GM18861 (cell line): ENCODE measurements at regions not wholly inside any gene's neighbourhood (a gene's known extent, or its start where the extent isn't known, plus 50 kb on each side); places are given as distances from the start of the nearest gene placed in this dataset.
"Not testable (repeated sequence)": the region's sequence is repeated elsewhere in the genome, so short reads cannot be mapped to it uniquely, and the experiment has no call there.

Experiments
- ATAC-seq: cut with Tn5 transposase; IDR thresholded peaks from one replicate; pipeline ENCODE4 v1.9.1; 2021; ENCODE audit not compliant: unreplicated experiment

DNA sequence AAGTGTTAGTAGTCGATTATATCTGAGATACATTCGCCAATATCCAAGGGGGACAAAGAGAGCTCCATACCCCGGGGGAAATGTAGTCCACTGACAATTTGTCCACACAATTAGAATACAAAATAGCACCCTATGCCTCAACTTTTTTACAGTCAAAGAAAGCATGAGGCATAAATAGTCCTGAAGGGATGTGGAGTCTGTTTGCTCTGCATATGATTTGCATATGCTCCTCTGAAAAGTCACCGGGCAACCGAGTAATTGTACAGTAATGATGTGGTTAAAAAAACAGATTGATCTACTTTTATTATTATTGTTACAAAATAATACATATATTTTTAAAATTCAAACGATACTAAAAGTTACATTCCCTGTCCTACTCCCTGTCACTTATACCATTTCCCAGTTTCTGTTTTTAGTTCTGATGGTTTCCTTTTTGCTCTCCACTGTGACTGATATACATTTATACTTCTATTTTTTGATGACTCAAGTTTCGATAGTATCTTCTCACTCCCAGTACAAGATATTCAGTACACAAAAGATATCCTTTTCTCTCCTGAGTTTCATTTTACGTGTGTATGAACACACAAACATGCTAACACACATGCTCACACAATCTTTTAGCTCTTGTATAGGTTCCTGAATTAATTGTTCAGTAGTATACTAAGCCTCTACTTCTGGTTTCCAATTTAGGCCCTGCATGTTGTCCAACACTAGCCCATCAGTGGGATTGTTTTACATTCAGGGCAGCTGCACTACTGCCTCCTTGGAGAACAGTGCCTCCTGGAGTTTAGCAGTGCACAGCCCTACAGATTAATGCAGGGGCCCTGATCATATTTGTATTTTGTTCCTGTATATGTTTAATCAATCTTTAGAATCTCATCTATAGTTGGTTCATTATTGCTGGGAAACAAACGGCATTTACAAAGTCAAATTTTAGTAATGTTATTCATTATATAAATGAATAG, 130.9 kb downstream of the TES start:
- no peak for ATAC-seq

DNA sequence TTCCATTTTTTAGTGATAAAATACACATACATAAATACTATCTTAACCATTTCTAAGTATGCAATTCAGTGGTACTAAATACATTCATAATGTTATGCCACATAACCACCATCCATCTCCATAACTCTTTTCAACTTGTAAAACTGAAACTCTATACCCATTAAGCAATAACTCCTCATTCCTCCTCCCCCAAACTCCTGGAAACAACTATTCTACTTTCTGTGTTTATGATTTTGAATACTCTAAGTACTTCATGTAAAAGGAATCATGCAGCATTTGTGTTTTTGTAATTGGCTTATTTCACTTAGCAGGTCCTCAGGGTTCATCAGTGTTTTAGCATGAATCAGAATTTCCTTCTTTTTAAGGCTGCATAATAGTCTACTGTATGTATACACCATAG, 131.8 kb downstream of the TES start:
- no peak for ATAC-seq

DNA sequence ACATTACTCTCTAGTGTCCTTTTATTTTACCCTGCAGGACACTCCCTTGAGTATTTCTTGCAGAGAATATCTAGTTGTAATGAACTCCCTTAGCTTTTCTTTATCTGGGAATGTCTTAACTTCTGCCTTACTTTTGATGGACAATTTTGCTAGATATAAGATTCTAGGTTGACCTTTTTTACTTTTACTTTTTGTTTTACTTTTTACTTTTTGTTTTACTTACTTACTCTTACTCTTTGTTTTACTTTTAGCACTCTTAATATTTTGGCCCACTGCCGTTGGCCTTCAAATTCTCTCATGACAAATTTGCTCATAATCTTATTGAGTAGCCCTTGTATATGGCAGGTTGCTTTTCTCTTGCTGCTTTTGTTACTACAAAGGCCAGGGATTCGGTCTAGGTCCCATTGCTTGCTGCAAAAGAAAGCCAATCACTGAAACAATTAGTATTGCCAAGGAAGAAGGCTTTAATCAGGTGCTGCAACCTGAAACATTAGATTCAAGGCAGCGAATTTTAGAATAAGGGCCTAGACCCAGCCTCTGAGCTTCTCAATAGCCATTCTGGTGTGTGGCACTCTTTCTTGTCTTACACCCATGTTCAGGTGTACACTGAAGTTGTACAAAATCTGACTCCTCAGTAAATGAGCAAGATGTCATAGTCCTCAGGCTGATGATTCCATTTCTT, 137.0 kb downstream of the TES start:
- ATAC-seq, result no peak

DNA sequence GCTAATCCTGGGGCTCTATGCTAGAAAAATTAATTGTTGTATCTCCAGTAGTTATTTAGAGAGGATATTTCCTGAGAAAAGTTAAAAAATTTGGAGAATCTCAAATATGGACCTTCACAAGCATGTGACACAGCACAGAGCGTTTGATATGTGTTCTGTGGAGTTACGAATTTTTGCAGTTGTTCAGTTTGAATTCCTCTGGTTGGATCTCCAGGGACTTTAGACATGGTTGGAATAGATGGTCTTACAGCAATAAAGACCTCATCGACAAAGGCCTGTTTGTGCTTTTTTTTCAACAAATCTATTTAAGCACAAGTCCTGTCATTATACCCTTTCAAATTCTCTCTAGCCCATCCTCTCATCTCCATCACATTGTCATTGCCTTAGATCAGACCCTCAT, 138.0 kb downstream of the TES start:
- ATAC-seq, result no peak

DNA sequence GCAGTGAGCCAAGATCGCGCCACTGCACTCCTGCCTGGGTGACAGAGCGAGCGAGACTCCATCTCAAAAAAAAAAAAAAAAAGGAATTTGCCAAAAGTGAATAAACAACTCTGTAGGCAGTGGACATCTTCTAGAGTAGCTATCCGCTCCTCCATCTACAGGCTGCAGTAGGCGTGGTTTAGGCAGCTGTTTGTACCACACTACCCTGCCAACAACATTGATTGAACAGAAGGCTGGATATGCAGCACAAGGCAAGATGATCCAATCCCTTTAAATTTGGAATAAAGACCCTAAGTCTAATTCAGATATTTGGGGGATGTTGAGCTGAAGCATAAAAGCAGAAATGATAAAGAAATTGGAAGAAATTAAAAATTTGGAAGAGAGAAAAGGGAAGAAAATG, 141.6 kb downstream of the TES start:
- ATAC-seq, result no peak

DNA sequence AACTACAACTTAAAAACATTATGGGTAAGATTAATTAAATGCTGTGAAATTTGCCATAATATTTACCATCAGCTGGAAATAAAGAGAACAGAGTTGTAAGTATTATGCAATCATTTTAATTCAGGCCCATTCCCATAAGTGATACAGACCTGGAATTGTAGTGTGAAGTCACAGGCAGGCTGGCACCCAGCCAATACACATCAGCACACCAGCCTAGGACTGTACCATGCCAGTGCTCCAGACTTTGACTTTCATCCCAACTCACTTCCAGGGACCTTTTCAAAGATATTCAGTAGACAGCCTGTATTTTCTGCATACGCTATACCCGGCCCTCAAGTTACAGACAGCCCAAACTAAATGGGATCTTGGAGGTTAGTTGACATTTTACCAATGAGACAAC, 143.3 kb downstream of the TES start:
- no peak for ATAC-seq

DNA sequence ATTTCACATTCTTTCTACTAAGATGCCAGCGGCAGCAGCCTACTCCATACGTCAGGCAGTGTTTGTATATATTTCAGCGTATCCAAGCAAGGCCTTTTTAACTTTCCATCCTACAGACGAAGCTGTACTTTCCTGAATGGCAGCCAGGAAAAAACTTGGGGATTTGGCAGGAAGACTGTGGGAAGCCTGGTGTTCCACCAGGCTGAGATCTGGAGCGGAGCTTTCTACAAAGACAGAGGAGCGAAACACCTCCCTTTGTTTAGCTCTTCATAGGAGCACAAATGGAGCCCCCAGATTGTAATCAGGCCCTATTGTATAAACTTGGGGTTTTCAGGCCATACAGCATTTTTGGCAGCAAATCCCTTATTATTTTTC, 143.8 kb downstream of the TES start:
- no peak for ATAC-seq

DNA sequence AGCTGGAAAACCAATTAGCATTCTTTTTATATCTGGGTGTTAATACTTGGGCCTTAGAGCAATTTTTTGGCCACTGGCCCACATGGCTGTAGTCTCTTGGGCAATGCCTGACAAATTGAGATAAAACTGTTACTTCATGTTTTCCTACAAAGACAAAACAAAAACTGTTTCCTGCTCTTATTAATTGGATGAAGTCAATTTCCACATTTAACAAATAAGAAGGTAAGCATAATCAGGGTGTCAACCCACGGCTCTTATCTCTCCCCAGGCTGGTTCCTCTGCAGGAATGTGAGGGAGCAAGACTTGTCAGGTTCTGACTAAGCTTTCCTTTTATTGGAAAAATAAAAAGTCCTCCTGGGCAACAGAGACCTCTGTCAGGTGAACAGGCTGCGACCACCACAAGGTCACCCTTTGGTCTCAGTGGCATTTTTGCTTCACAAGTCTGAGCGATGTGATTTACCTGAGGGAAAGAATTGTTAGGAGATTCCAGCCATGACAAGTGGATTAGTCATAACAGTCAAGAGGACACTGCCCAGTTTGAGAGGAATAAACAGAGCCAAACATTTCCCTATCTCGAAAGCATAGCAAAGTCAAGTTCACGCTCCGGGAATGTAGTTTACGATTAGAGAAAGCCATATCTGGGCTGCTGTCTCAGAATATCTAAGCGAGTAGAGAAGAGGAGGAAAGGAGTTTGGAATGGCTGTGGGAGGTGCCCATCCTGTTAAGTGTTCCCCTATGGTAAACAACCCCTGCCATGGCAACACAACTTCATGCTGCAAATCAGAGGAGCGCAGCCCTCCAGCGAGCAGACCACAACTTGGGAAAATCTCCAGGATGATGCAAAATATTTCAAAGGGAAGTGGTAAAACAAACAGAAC, 144.4 kb downstream of the TES start:
- no peak for ATAC-seq

DNA sequence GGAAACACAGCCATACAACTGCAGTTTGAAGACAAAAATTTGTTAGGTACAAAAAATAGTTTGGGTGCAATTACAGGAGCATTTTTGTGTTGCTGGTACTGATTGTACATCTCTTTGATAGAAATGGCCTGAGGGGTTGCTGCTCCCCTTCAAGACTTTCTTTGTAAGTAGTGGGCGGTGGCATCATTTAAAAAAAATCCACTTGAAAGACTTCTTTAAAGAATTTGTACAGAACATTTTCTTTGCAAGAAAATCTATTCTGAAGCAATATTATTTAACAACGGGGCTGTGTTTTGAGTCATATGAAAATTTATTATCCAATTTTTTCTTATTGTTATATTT, 144.1 kb upstream of the CAV2 start:
- ATAC-seq, result no peak

DNA sequence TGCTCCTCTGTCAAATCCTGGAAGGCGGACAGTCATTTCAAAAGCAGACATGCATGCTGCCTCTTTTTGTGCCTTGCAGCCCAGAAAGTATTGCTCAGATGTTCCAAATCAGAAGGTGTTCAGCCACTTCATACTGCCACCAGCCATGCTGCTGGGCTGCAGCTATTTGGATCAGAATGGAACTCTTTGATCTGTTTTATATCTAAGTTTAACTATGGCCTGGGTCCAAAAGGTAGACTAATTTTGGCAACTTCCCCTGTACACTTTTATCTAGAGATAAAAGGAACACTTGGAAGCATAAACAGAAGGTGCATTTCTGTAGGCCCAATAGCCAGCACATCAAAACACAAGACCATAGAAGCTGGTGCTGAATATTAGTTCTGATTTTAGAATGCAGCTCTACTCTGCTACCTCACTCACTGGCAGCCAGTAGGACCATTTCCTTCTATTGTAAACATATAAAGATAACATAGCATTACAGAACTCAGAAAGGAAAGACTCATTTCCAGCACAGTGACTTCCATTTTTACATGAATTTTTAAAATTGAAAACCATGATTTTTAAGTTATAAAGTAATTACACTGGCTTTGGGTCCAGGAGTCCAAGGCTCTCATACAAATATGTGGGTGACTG, 143.1 kb upstream of the CAV2 start:
- no peak for ATAC-seq

DNA sequence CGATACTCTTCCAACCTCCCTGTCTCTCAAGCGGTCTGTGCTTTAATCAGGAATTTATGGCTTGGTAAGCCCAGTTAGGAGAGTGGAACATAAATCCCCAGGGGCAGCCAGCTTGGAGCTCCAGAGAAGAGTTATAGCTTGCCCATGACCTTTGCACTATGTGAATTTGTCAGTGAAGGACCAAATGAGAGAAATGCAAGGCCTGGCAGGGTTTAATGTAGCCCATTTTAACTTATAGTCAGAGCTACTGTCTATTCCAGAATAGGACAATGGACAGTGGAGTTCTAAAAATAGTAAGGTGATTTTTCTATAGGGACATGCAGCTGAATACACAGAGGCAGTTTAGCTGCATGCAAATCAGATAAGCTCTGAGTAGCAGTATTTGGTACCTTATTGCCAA, 142.6 kb upstream of the CAV2 start:
- ATAC-seq, result no peak

DNA sequence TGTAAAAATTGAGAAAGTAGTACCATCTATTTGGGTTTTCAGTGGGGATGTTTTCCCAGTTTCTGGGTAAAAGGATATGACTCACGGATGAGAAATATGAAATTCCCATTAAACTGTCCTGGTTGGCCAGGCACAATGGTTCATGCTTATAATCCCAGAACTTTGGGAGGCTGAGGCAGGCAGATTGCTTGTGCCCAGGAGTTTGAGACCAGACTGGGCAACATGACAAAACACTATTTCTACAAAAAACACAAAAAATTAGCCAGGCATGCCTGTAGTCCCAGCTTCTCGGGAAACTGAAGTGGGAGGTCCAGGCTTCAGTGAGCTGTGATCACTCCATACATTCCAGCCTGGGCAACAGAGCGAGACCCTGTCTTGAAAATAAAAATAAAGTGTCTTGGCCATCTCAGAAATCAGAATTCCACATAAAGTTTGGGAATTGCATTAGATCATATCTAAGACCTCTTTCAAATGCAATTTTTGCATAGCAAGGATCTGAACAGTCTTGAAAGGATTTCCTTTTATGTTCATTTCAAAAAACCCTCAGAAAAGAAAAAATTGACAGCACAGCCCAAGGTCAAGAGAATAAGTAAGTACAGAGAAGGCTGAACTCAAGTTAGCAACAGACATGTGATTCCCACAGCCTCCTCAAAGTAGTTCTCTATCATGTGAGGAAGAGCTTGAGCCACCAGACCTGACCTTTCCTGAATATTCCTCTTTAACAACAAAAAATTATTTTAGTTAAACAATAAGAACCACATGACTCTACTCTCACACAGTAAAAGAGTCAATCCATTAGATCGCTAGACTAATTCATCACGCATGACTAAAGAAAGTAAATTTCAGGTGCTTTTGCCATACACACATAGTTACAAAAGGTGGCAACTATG, 141.5 kb upstream of the CAV2 start:
- no peak for ATAC-seq

DNA sequence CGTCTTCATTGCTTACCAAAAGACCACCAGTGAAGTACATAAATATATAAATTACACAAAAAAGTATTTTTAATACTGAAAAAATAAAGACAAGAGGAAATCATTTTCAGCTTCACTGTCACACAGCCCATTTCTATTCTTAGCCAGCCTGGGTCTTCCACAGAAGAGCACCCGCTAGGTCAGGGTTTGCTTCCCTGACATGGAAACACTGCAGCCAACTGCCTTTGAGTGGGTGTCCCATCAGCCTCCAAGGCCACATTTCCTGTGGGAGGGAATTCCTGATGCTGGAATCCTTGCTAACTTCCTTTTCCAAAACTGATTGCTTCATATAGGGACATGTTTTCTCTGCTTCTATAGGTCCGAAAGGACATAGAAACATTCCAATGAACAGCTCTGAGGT, 137.8 kb upstream of the CAV2 start:
- ATAC-seq, result no peak

DNA sequence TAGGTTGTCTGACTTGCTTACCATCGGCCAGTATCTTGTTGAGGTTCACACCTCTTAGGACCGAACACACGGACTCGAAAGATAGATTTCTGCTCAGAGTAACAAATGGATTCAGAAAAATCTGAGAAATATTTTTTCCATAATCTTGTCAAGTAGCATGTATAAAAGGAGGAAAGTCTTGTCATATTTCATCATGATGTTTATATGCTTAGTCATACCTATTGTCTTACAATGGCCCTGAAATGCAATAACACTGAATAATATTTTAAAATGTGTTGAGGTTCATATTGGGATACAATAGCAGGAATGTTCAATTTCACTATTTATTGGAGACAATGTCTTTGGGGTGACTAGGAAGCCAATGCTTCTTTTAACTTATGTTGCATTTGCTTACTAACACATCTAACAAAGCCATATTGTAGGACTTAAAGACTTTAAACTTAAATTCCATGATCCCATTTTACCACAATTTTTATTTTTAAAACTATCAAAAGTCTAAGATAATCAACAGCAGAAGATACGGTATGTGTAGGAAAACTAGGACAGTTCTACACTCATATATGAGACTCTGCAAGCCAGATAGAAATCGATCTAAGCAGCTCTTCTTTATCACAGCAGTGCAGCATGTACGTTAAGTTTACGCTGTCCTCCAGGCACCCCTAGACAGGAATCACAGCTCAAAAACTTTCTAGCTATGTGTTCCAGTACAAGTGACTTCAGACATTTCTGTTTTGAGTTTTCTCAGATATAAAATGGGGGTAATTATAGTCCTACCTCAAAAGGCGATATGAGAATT, 135.7 kb upstream of the CAV2 start:
- ATAC-seq, result no peak

DNA sequence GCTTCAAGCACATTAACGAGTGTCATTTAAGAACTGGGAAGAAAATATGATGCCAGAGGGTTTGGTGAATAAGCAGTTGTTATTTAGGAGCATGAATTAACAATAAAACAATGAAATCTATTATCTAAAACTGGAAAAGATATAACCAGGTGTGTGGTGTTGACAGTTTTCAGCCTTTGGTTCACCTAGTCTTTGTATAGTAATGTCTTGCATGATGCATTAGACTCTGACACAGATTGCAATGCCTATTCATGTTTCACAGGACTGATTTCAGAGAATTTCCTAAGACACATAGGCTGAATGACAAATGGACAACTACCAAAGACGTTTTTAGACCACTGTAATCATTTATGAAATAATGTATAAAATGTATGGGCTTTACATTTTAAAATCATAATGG, 135.1 kb upstream of the CAV2 start:
- no peak for ATAC-seq

DNA sequence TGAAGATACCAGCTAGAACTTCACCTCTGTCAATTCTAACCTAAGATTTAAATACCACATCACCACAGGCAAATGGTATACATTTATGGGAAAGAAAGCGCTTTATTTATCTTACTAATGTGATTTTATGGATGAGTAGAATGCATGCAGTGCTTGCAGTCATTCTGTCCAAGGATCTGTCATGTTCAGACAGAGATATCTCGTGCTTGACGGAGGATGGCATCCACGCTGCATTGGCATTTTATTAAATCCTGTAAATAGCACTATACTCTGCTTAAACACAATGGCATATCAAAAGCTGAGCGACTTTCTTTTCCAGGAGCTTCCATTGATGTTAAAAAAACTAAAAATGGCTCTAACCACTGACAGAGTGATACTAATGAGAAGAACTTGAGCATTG, 133.7 kb upstream of the CAV2 start:
- no peak for ATAC-seq

DNA sequence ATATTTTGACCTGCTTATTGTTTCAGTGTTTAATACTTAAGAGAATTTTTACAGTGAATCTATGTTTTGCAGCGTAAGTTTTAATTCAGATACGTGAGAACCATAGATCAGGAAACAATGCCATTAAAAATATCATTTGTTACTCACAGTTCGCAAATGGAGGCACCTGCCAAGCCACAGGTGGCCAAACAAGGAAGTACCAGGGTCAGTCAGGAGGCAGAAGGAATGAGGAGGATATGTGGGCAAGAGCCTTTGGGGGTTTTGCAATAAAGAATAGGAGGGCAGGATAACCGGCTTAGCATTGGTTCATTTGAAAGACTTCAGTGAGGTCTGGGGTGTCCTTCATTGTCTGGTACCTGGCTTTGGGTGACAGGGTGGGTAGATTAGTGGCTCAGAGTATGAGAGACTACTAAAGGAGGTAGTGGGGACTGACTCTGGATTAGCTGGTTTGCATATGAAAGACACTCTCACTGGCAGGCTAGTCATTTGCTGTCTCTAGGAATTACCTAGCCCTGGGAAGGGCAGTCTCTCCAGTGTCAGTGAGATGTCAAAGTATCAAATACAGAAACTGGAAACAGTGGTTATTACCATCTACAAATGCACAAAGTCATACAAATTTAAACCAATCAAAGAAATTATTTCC, 132.2 kb upstream of the CAV2 start:
- ATAC-seq, result no peak

DNA sequence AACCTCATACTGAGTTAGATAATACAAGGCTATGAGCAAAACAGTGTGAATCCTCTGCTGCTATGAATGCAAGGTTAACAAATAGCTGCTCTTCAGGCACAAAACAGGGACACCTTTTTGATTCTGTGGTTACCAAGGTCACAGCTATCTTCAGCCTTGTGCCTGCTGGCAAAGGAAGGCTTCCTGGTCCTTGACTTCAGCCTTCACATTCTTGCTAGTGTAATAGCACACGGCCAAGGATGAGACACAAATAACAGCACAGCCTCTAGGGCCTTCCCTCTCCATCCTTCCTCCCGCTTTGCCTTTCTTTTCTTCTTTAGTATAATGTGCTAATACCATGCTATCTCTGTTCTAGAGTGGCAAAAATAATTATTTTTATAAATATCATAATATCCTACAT, 130.6 kb upstream of the CAV2 start:
- no peak for ATAC-seq

DNA sequence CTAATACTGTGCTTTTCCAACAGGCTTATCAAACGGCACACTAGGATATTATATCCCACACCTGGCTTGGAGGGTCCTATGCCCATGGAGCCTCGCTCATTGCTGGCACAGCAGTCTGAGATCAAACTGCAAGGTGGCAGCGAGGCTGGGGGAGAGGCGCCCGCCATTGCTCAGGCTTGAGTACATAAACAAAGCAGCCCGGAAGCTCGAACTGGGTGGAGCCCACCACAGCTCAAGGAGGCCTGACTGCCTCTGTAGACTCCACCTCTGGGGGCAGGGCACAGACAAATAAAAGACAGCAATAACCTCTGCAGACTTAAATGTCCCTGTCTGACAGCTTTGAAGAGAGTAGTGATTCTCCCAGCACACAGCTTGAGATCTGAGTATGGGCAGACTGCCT, 128.0 kb upstream of the CAV2 start:
- not testable (repeated sequence) for ATAC-seq
